Liver (tissue), 7 donors: ENCODE measurements at regions not wholly inside any gene's neighbourhood (a gene's known extent, or its start where the extent isn't known, plus 50 kb on each side); places are given as distances from the start of the nearest gene placed in this dataset.
"Not testable (repeated sequence)": the region's sequence is repeated elsewhere in the genome, so short reads cannot be mapped to it uniquely, and the experiment has no call there.

Source experiments
- DNase-seq: peaks from one replicate; pipeline ENCODE4 v3.0.0-alpha.2; 2017; ENCODE audit warnings: low spot score
- H3K27ac ChIP-seq, 2 donors: one replicate each; pipeline ENCODE4 v1.7.0; 2013; ENCODE audit warnings: inconsistent platforms in 2 of 2, low read length in 2 of 2, control low read depth in 1 of 2, low read depth in 1 of 2, mild to moderate bottlenecking in 1 of 2
- H3K27me3 ChIP-seq, 4 donors: one replicate each; pipeline versions ENCODE4 v1.6.1 to v1.7.0; 2013; ENCODE audit warnings: low read length in 3 of 4, inconsistent platforms in 1 of 4, mild to moderate bottlenecking in 1 of 4, moderate library complexity in 1 of 4; ENCODE audit not compliant: control insufficient read depth in 4 of 4, insufficient read depth in 4 of 4
- H3K36me3 ChIP-seq, 4 donors: one replicate each; pipeline versions ENCODE4 v1.6.1 to v1.7.0; 2013; ENCODE audit warnings: low read length in 3 of 4, mild to moderate bottlenecking in 3 of 4, low read depth in 1 of 4, moderate library complexity in 1 of 4; ENCODE audit not compliant: control insufficient read depth in 4 of 4, insufficient read depth in 3 of 4
- H3K4me1 ChIP-seq, 4 donors: one replicate each; pipeline versions ENCODE4 v1.6.1 to v1.7.0; 2013; ENCODE audit warnings: low read length in 3 of 4, mild to moderate bottlenecking in 3 of 4, moderate library complexity in 1 of 4; ENCODE audit not compliant: control insufficient read depth in 4 of 4, insufficient read depth in 4 of 4
- H3K4me3 ChIP-seq, 3 donors: one replicate each; pipeline versions ENCODE4 v1.6.1 to v1.7.0; 2013; ENCODE audit warnings: low read length in 3 of 3, control low read depth in 1 of 3, low read depth in 1 of 3, mild to moderate bottlenecking in 1 of 3
- H3K9ac ChIP-seq, 2 donors: one replicate each; pipeline ENCODE4 v1.7.0; 2013; ENCODE audit warnings: low read length in 2 of 2, mild to moderate bottlenecking in 2 of 2, moderate library complexity in 2 of 2, control low read depth in 1 of 2, low read depth in 1 of 2
- H3K9me3 ChIP-seq, 4 donors: one replicate each; pipeline versions ENCODE4 v1.6.1 to v1.7.0; 2013; ENCODE audit warnings: low read length in 3 of 4; ENCODE audit not compliant: control insufficient read depth in 4 of 4
- ATF3 ChIP-seq: IDR thresholded peaks from 2 replicates; pipeline ENCODE4 v1.6.1; 2016; ENCODE audit warnings: antibody characterized with exemption
- EGR1 ChIP-seq, 2 donors: IDR thresholded peaks; 2 replicates each; pipeline ENCODE4 v1.6.1; 2016 to 2018; ENCODE audit warnings: antibody characterized with exemption in 2 of 2, low read depth in 2 of 2
- FOXA1 ChIP-seq: IDR thresholded peaks from 2 replicates; pipeline ENCODE4 v1.6.1; 2016; ENCODE audit warnings: antibody characterized with exemption
- FOXA2 ChIP-seq: IDR thresholded peaks from 2 replicates; pipeline ENCODE4 v1.6.1; 2016; ENCODE audit warnings: antibody characterized with exemption
- GABPA ChIP-seq, 2 donors: IDR thresholded peaks in 1 of 2; conservative IDR thresholded peaks in 1 of 2; 2 replicates each; pipeline ENCODE4 v1.6.1; 2016; ENCODE audit warnings: antibody characterized with exemption in 2 of 2, mild to moderate bottlenecking in 1 of 2, moderate library complexity in 1 of 2
- HNF4A ChIP-seq, 2 donors: conservative IDR thresholded peaks; 2 replicates each; pipeline ENCODE4 v1.6.1; 2016; ENCODE audit warnings: antibody characterized with exemption in 2 of 2, mild to moderate bottlenecking in 2 of 2
- HNF4G ChIP-seq: IDR thresholded peaks from 2 replicates; pipeline ENCODE4 v1.6.1; 2016; ENCODE audit warnings: antibody characterized with exemption
- JUND ChIP-seq, 2 donors: IDR thresholded peaks; 2 replicates each; pipeline ENCODE4 v1.6.1; 2016; ENCODE audit warnings: antibody characterized with exemption in 2 of 2
- MAX ChIP-seq: IDR thresholded peaks from 2 replicates; pipeline ENCODE4 v1.6.1; 2016; ENCODE audit warnings: antibody characterized with exemption
- NR2F2 ChIP-seq: IDR thresholded peaks from 2 replicates; pipeline ENCODE4 v1.6.1; 2016; ENCODE audit warnings: antibody characterized with exemption
- RAD21 ChIP-seq, 2 donors: IDR thresholded peaks; 2 replicates each; pipeline ENCODE4 v1.6.1; 2016; ENCODE audit warnings: antibody characterized with exemption in 2 of 2, mild to moderate bottlenecking in 2 of 2
- REST ChIP-seq: IDR thresholded peaks from 2 replicates; pipeline ENCODE4 v1.6.1; 2016; ENCODE audit warnings: antibody characterized with exemption, mild to moderate bottlenecking
- RXRA ChIP-seq, 2 donors: IDR thresholded peaks; 2 replicates each; pipeline ENCODE4 v1.6.1; 2017 to 2018; ENCODE audit warnings: antibody characterized with exemption in 2 of 2, mild to moderate bottlenecking in 1 of 2
- TAF1 ChIP-seq: conservative IDR thresholded peaks from 2 replicates; pipeline ENCODE4 v1.6.1; 2016; ENCODE audit warnings: antibody characterized with exemption, mild to moderate bottlenecking
- YY1 ChIP-seq: IDR thresholded peaks from 2 replicates; pipeline ENCODE4 v1.6.1; 2016; ENCODE audit warnings: antibody characterized with exemption, mild to moderate bottlenecking
- ZBTB33 ChIP-seq: IDR thresholded peaks from 2 replicates; pipeline ENCODE4 v1.6.1; 2016; ENCODE audit warnings: antibody characterized with exemption
- WGBS: extraction: QIAGEN DNeasy Blood & Tissue Kit; methylation state at CpG from one replicate; pipeline ENCODE4 v1.1.7; 2013; 5-methylcytosine and 5-hydroxymethylcytosine counted together
- donor health status: healthy.
- donor health status: healthy.
- donor health status: healthy.
- donor health status: healthy.

- no peaks in the 10 kb centered on the region for H3K9me3 ChIP-seq
- H3K9ac ChIP-seq, result no peak overlapping the region
- TF ChIP-seq RAD21 (IDR thresholded peaks at IDR 0.05), result no peak
- no peak for TF ChIP-seq MAX
- no peak for TF ChIP-seq GABPA (IDR thresholded peaks at IDR 0.05 in 1 of 2, conservative IDR thresholded peaks at IDR 0.05 in 1 of 2)
- H3K4me3 ChIP-seq, result no peak overlapping the region
- WGBS, result 71% methylated on average over 2 of the region's 2 CpGs
- no peaks in the 10 kb centered on the region for H3K27me3 ChIP-seq
- no peak for DNase-seq
- H3K27ac ChIP-seq, result no peak overlapping the region
- H3K4me1 ChIP-seq, result no peaks in the 10 kb centered on the region
- no peaks in the 10 kb centered on the region for H3K36me3 ChIP-seq
Measured at GRCh38 chr5:40227366-40227765, 452.3 kb upstream of the PTGER4 start.

- Histone ChIP-seq H3K4me1 (no peaks in the 10 kb centered on the region), H3K9ac (no peak overlapping the region), H3K9me3 (no peaks in the 10 kb centered on the region), H3K4me3 (no peak overlapping the region), H3K27ac (no peak overlapping the region), H3K36me3 (no peaks in the 10 kb centered on the region), H3K27me3 (no peaks in the 10 kb centered on the region)
- no peak for DNase-seq
- 26% methylated on average over 2 of the region's 2 CpGs for WGBS
- no peak for TF ChIP-seq REST
- peak; percentile 11 for TF ChIP-seq NR2F2
- TF ChIP-seq RXRA (IDR thresholded peaks at IDR 0.05), result peak in 1 of 2 donors; percentile 40
- TF ChIP-seq HNF4G, result no peak
Measured at GRCh38 chr5:40226906-40227305, 452.8 kb upstream of the PTGER4 start.

GRCh38 chr5:40225147-40225546 is 454.6 kb upstream of the PTGER4 start:
- 91% methylated on average over 2 of the region's 2 CpGs for WGBS
- not testable (repeated sequence) for H3K27ac ChIP-seq, DNase-seq, H3K9me3 ChIP-seq, H3K4me1 ChIP-seq, H3K4me3 ChIP-seq, H3K36me3 ChIP-seq, H3K27me3 ChIP-seq, H3K9ac ChIP-seq

GRCh38 chr5:40224421-40224820 is 455.3 kb upstream of the PTGER4 start:
- no peaks in the 10 kb centered on the region for H3K4me1 ChIP-seq
- TF ChIP-seq RAD21 (IDR thresholded peaks at IDR 0.05), result no peak
- TF ChIP-seq TAF1, result no peak
- no peak for TF ChIP-seq JUND (IDR thresholded peaks at IDR 0.05)
- no peak for TF ChIP-seq FOXA1
- TF ChIP-seq EGR1 (IDR thresholded peaks at IDR 0.05; ENCODE audit: low read depth in 2 of 2), result no peak
- TF ChIP-seq ATF3, result no peak
- TF ChIP-seq HNF4A (conservative IDR thresholded peaks at IDR 0.05), result no peak
- TF ChIP-seq RXRA (IDR thresholded peaks at IDR 0.05), result no peak
- TF ChIP-seq YY1, result no peak
- TF ChIP-seq GABPA (IDR thresholded peaks at IDR 0.05 in 1 of 2, conservative IDR thresholded peaks at IDR 0.05 in 1 of 2), result no peak
- no peak for TF ChIP-seq FOXA2
- no peak for TF ChIP-seq ZBTB33
- no peaks in the 10 kb centered on the region for H3K27me3 ChIP-seq
- 80% methylated on average over 2 of the region's 2 CpGs for WGBS
- H3K9ac ChIP-seq, result no peak overlapping the region
- DNase-seq, result no peak
- H3K9me3 ChIP-seq, result no peaks in the 10 kb centered on the region
- no peaks in the 10 kb centered on the region for H3K36me3 ChIP-seq
- H3K4me3 ChIP-seq, result no peak overlapping the region
- H3K27ac ChIP-seq, result no peak overlapping the region
